Lung (tissue), 11 donors: ENCODE measurements at regions not wholly inside any gene's neighbourhood (a gene's known extent, or its start where the extent isn't known, plus 50 kb on each side); places are given as distances from the start of the nearest gene placed in this dataset.

ENCODE experiments used
- ATAC-seq: fragments of 200-7000 bp; cut with Tn5 transposase; one replicate; pipeline ENCODE4 v1.9.1; 2020; ENCODE audit warnings: moderate number of reproducible peaks; ENCODE audit not compliant: insufficient read depth, low FRiP score
- DNase-seq, 3 donors: peaks; one replicate each; pipeline ENCODE4 v3.0.0-alpha.2; 2013 to 2017
- H3K27ac ChIP-seq, 2 donors: one replicate each; pipeline ENCODE4 v1.5.1; 2013; ENCODE audit warnings: mild to moderate bottlenecking in 2 of 2, moderate library complexity in 2 of 2, control low read depth in 1 of 2, inconsistent platforms in 1 of 2, low read depth in 1 of 2, low read length in 1 of 2
- H3K27me3 ChIP-seq, 3 donors: one replicate each; pipeline ENCODE4 v1.5.1; 2013; ENCODE audit warnings: low read length in 2 of 3; ENCODE audit not compliant: control insufficient read depth in 3 of 3, insufficient read depth in 3 of 3
- H3K36me3 ChIP-seq, 4 donors: one replicate each; pipeline ENCODE4 v1.5.1; 2013; ENCODE audit warnings: low read length in 4 of 4, mild to moderate bottlenecking in 1 of 4, moderate library complexity in 1 of 4; ENCODE audit not compliant: control insufficient read depth in 4 of 4, insufficient read depth in 4 of 4
- H3K4me1 ChIP-seq, 5 donors: one replicate each; pipeline ENCODE4 v1.5.1; 2013; ENCODE audit warnings: low read length in 5 of 5, mild to moderate bottlenecking in 2 of 5, moderate library complexity in 1 of 5; ENCODE audit not compliant: control insufficient read depth in 5 of 5, insufficient read depth in 5 of 5
- H3K4me3 ChIP-seq: one replicate; pipeline ENCODE4 v1.5.1; 2013; ENCODE audit warnings: mild to moderate bottlenecking, control low read depth, moderate library complexity
- H3K9ac ChIP-seq, 2 donors: one replicate each; pipeline ENCODE4 v1.5.1; 2013; ENCODE audit warnings: low read length in 2 of 2, control low read depth in 1 of 2; ENCODE audit not compliant: insufficient read depth in 1 of 2
- H3K9me3 ChIP-seq, 4 donors: one replicate each; pipeline ENCODE4 v1.5.1; 2013; ENCODE audit warnings: low read length in 3 of 4, mild to moderate bottlenecking in 1 of 4, moderate library complexity in 1 of 4; ENCODE audit not compliant: control insufficient read depth in 4 of 4, insufficient read depth in 3 of 4
- CTCF ChIP-seq: IDR thresholded peaks from 2 replicates; pipeline ENCODE4 v1.5.1; 2012; ENCODE audit warnings: mild to moderate bottlenecking; ENCODE audit errors: control extremely low read depth, extremely low read depth
- WGBS, 2 donors: extraction: QIAGEN DNeasy Blood & Tissue Kit; methylation state at CpG; one replicate each; pipeline ENCODE4 v1.1.7; 2013; 5-methylcytosine and 5-hydroxymethylcytosine counted together
- donor health status: control.
- donor health status: control.
- donor health status: Bipolar disorder and iron deficiency.
- donor health status: healthy.
- donor health status: DM: yes; HTN: yes; CAD: no.

- no peak overlapping the region for H3K9ac ChIP-seq
- H3K4me1 ChIP-seq = no peaks in the 10 kb centered on the region
- TF ChIP-seq CTCF = no peak
- H3K36me3 ChIP-seq = no peaks in the 10 kb centered on the region
- peak in 1 of 3 donors; percentile 18 for DNase-seq
- H3K9me3 ChIP-seq = peaks cover 0 to 4% (median 3%) of the 10 kb centered on the region in 4 donors
- H3K4me3 ChIP-seq = no peak overlapping the region
- H3K27ac ChIP-seq = no peak overlapping the region
- no peaks in the 10 kb centered on the region for H3K27me3 ChIP-seq
- no peak for ATAC-seq
Observed at GRCh38 chr2:41488888-41489287, 558.9 kb upstream of the PKDCC start.

GRCh38 chr2:41489638-41490037 lies 558.2 kb upstream of the PKDCC start:
- DNase-seq = no peak
- Histone ChIP-seq H3K27me3 (no peaks in the 10 kb centered on the region), H3K4me3 (no peak overlapping the region), H3K9ac (no peak overlapping the region), H3K9me3 (peaks cover 0 to 11% (median 9%) of the 10 kb centered on the region in 4 donors), H3K36me3 (no peaks in the 10 kb centered on the region), H3K4me1 (no peaks in the 10 kb centered on the region), H3K27ac (no peak overlapping the region)
- no peak for ATAC-seq
- no peak for TF ChIP-seq CTCF

- DNase-seq = peak in 1 of 3 donors; percentile 6
- WGBS, 2 donors = 70 to 79% methylated on average over 5 of the region's 5 CpGs
- Histone ChIP-seq H3K36me3 (no peaks in the 10 kb centered on the region), H3K9ac (no peak overlapping the region), H3K4me3 (no peak overlapping the region), H3K27me3 (no peaks in the 10 kb centered on the region), H3K9me3 (peaks cover 1 to 31% (median 25%) of the 10 kb centered on the region in 4 donors), H3K27ac (no peak overlapping the region), H3K4me1 (no peaks in the 10 kb centered on the region)
- TF ChIP-seq CTCF = no peak
- ATAC-seq = no peak
Observed at GRCh38 chr2:41495050-41495449, 552.8 kb upstream of the PKDCC start.

- Histone ChIP-seq H3K36me3 (no peaks in the 10 kb centered on the region), H3K9me3 (peaks cover 1 to 47% (median 28%) of the 10 kb centered on the region in 4 donors), H3K4me1 (no peaks in the 10 kb centered on the region), H3K4me3 (no peak overlapping the region), H3K9ac (no peak overlapping the region), H3K27me3 (no peaks in the 10 kb centered on the region), H3K27ac (no peak overlapping the region)
- WGBS, 2 donors = 96 to 97% methylated on average over 3 of the region's 3 CpGs
- DNase-seq (no peak), ATAC-seq (no peak)
- no peak for TF ChIP-seq CTCF
Observed at GRCh38 chr2:41496908-41497307, 550.9 kb upstream of the PKDCC start.
